GM19025 (cell line): ENCODE measurements at regions not wholly inside any gene's neighbourhood (a gene's known extent, or its start where the extent isn't known, plus 50 kb on each side); places are given as distances from the start of the nearest gene placed in this dataset.

ENCODE experiments used
- ATAC-seq: cut with Tn5 transposase; IDR thresholded peaks from one replicate; pipeline ENCODE4 v1.9.1; 2021; ENCODE audit warnings: mild to moderate bottlenecking, low read depth, moderate library complexity; ENCODE audit not compliant: unreplicated experiment

- no peak for ATAC-seq
Observed at GRCh38 chr12:118830296-118830695, 151.0 kb upstream of the SRRM4 start.

GRCh38 chr12:118835926-118836325 lies 145.4 kb upstream of the SRRM4 start:
- no peak for ATAC-seq

GRCh38 chr12:118840399-118840798 lies 140.9 kb upstream of the SRRM4 start:
- no peak for ATAC-seq

- no peak for ATAC-seq
Observed at GRCh38 chr12:118840878-118841277, 140.5 kb upstream of the SRRM4 start.

GRCh38 chr12:118841588-118841987 lies 139.8 kb upstream of the SRRM4 start:
- ATAC-seq = no peak

- no peak for ATAC-seq
Observed at GRCh38 chr12:118842866-118843265, 138.5 kb upstream of the SRRM4 start.

- ATAC-seq = no peak
Observed at GRCh38 chr12:118846416-118846815, 134.9 kb upstream of the SRRM4 start.

GRCh38 chr12:118850244-118850825 lies 131.0 kb upstream of the SRRM4 start:
- ATAC-seq = no peak

- ATAC-seq = no peak
Observed at GRCh38 chr12:118851891-118852290, 129.4 kb upstream of the SRRM4 start.

- no peak for ATAC-seq
Observed at GRCh38 chr12:118853634-118854033, 127.7 kb upstream of the SRRM4 start.

GRCh38 chr12:118855858-118856257 lies 125.5 kb upstream of the SRRM4 start:
- no peak for ATAC-seq

GRCh38 chr12:118866346-118866745 lies 115.0 kb upstream of the SRRM4 start:
- no peak for ATAC-seq

GRCh38 chr12:118870551-118870950 lies 110.8 kb upstream of the SRRM4 start:
- no peak for ATAC-seq

GRCh38 chr12:118874698-118875548 lies 106.4 kb upstream of the SRRM4 start:
- no peak for ATAC-seq

GRCh38 chr12:118880720-118881493 lies 100.4 kb upstream of the SRRM4 start:
- no peak for ATAC-seq

- no peak for ATAC-seq
Observed at GRCh38 chr12:118884226-118884625, 97.1 kb upstream of the SRRM4 start.

- ATAC-seq = no peak
Observed at GRCh38 chr12:118900993-118901392, 80.3 kb upstream of the SRRM4 start.

GRCh38 chr12:118908811-118909210 lies 72.5 kb upstream of the SRRM4 start:
- ATAC-seq = no peak

GRCh38 chr12:118912697-118913270 lies 68.6 kb upstream of the SRRM4 start:
- no peak for ATAC-seq

GRCh38 chr12:118921761-118922160 lies 59.6 kb upstream of the SRRM4 start:
- ATAC-seq = no peak

GRCh38 chr12:118922405-118922804 lies 58.9 kb upstream of the SRRM4 start:
- no peak for ATAC-seq
